ENCODE measurements at regions not wholly inside any gene's neighbourhood (a gene's known extent, or its start where the extent isn't known, plus 50 kb on each side); places are given as distances from the start of the nearest gene placed in this dataset.

GRCh38 chrX:6325437-6325836 lies 96.8 kb upstream of the NLGN4X start:
- DNase-seq (ENCODE audit: low read depth) = peak; percentile 4

- no peak for DNase-seq (ENCODE audit: low read depth)
Observed at GRCh38 chrX:6313356-6313755, 84.7 kb upstream of the NLGN4X start.

GRCh38 chrX:6311540-6311939 lies 82.9 kb upstream of the NLGN4X start:
- no peak for DNase-seq (ENCODE audit: low read depth)

GRCh38 chrX:6307156-6307555 lies 78.5 kb upstream of the NLGN4X start:
- no peak for DNase-seq (ENCODE audit: low read depth)

- no peak for DNase-seq (ENCODE audit: low read depth)
Observed at GRCh38 chrX:6299724-6300123, 71.1 kb upstream of the NLGN4X start.

- no peak for DNase-seq (ENCODE audit: low read depth)
Observed at GRCh38 chrX:6293716-6294115, 65.0 kb upstream of the NLGN4X start.

GRCh38 chrX:6292599-6292998 lies 63.9 kb upstream of the NLGN4X start:
- no peak for DNase-seq (ENCODE audit: low read depth)

- DNase-seq (ENCODE audit: low read depth) = no peak
Observed at GRCh38 chrX:6291444-6291843, 62.8 kb upstream of the NLGN4X start.

- no peak for DNase-seq (ENCODE audit: low read depth)
Observed at GRCh38 chrX:6283826-6284225, 55.2 kb upstream of the NLGN4X start.

GRCh38 chrX:6279277-6279909 lies 50.7 kb upstream of the NLGN4X start:
- DNase-seq (ENCODE audit: low read depth) = no peak
